H7 (cell line): ENCODE measurements at regions not wholly inside any gene's neighbourhood (a gene's known extent, or its start where the extent isn't known, plus 50 kb on each side); places are given as distances from the start of the nearest gene placed in this dataset.
"Not testable (repeated sequence)": the region's sequence is repeated elsewhere in the genome, so short reads cannot be mapped to it uniquely, and the experiment has no call there.

Experiments
- DNase-seq: peaks from one replicate; pipeline ENCODE4 v3.0.0; 2012
- H3K27me3 ChIP-seq: 2 replicates; pipeline ENCODE4 v1.6.0; 2011; ENCODE audit warnings: mild to moderate bottlenecking, low read length; ENCODE audit not compliant: control insufficient read depth, insufficient read depth
- H3K36me3 ChIP-seq: replicated peaks from 2 replicates; pipeline ENCODE4 v1.5.1; 2011; ENCODE audit warnings: low read length; ENCODE audit not compliant: control insufficient read depth, insufficient read depth
- H3K4me3 ChIP-seq: 2 replicates; pipeline ENCODE4 v1.5.1; 2011; ENCODE audit warnings: low read depth, mild to moderate bottlenecking, control low read depth, low read length, moderate library complexity; ENCODE audit not compliant: insufficient read depth

GRCh38 chr9:104999136-104999535 is 71.2 kb upstream of the ABCA1 start:
- Histone ChIP-seq H3K4me3 (no peak overlapping the region), H3K27me3 (no peaks in the 10 kb centered on the region), H3K36me3 (no peaks in the 10 kb centered on the region)
- DNase-seq: no peak

- not testable (repeated sequence) for H3K4me3 ChIP-seq, DNase-seq, H3K27me3 ChIP-seq, H3K36me3 ChIP-seq
Measured at GRCh38 chr9:105000529-105000928, 72.6 kb upstream of the ABCA1 start.

DNA sequence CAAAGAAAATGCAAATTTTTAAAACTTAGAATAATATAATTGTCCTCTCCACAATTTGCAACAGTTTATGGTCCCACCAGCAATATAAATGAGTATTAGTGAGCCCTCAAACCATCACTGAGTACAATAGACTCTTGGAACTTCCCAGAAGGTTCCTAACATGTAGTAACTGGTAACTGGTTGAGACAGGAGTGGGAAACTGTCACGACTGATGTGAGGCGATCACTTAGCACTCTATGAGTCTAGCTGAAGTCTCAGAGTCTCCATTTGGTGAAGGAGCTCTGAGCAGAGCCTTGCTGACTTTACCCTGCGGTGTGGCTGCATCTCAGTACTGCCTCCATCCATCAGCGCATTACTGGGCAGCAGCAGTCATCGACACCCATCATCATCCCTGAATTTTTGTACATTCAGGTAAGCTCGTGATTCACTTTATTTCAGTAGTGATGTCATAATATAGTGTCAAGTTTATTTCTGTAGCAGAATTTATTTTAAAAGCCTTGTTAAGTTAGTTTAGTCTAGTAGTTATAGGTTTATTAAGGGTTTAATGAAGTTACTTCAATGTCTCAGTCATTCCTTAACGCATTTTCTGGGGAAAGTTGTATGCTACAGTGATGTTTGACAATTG is 76.6 kb upstream of the ABCA1 start:
- Histone ChIP-seq H3K27me3 (no peaks in the 10 kb centered on the region), H3K36me3 (no peaks in the 10 kb centered on the region), H3K4me3 (no peak overlapping the region)
- DNase-seq: no peak

GRCh38 chr9:105005186-105005585 is 77.2 kb upstream of the ABCA1 start:
- Histone ChIP-seq H3K27me3 (no peaks in the 10 kb centered on the region), H3K36me3 (no peaks in the 10 kb centered on the region), H3K4me3 (no peak overlapping the region)
- DNase-seq: no peak

DNA sequence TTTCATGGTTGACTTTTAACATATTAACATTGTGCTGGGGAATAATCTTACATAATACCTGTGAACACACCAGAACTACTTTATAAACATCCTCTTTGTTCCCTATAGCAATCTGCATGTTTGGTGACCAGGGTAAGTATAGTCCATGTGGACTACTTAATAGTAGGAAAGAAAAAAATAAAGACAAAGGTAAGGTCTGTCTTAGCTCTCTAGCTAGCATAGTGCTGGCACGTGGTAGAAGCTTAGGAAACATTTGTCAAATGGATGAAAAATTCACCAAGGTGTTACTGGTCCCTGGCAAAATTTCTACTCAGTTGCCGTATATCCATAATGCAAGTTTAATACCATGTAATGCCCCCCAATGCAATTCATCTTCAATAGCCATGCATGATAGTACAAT is 78.6 kb upstream of the ABCA1 start:
- Histone ChIP-seq H3K4me3 (no peak overlapping the region), H3K36me3 (no peaks in the 10 kb centered on the region), H3K27me3 (no peaks in the 10 kb centered on the region)
- DNase-seq: no peak

DNA sequence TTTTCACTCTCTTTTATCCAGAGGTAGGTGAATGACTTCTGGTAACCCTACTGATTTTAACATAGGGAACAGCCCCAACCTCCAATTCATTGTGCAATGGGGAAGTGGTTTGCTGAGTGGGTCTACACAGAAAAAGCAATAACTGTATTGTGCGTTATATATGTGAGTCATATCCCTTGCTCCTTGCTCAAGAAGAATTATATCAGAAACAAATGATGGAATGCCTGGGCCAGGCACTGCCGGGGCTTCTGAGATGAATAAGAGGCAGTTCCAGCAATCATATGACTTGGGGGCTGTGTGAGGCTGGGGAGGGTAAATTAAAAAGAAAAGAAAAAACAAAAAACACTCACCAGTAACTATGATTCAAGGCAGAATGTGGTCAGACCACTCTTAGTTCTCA is 79.2 kb upstream of the ABCA1 start:
- DNase-seq: no peak
- Histone ChIP-seq H3K27me3 (no peaks in the 10 kb centered on the region), H3K36me3 (no peaks in the 10 kb centered on the region), H3K4me3 (no peak overlapping the region)

DNA sequence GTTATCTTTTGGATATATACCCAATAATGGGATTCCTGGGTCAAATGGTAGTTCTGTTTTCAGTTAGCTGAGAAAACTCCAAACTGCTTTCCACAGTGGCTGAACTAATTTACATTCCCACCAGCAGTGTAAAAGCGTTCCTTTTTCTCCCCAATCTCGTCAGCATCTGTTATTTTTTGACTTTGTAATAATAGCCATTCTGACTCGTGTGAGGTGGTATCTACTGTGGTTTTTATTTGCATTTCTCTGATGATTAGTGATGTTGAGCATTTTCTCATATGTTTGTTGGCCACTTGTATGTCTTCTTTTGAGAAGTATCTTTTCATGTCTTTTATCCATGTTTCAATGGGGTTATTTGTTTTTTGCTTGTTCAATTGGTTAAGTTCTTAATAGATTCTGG is 82.1 kb upstream of the ABCA1 start:
- H3K27me3 ChIP-seq, DNase-seq, H3K4me3 ChIP-seq, H3K36me3 ChIP-seq: not testable (repeated sequence)

DNA sequence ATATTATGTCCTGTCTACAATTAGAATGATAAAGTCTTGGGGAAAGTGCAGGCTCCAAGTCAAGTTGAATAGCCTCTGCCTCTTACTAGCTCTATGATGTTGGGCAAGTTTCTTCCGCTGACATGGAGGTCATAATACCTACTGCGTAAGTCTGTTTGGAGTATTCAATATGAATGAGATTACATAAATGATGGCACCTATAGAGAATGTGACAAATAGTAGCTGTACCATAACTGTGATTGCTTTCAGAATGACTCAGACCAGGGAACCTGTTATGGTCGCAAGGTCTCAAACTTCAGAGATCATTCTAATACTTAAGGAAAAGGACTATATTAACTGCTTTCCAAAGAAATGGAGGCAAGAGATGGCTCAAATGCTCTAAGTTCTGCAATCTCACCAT is 94.0 kb upstream of the ABCA1 start:
- no peak for DNase-seq
- Histone ChIP-seq H3K27me3 (no peaks in the 10 kb centered on the region), H3K36me3 (no peaks in the 10 kb centered on the region), H3K4me3 (no peak overlapping the region)

GRCh38 chr9:105022545-105022944 is 94.6 kb upstream of the ABCA1 start:
- H3K36me3 ChIP-seq, DNase-seq, H3K4me3 ChIP-seq, H3K27me3 ChIP-seq: not testable (repeated sequence)

DNA sequence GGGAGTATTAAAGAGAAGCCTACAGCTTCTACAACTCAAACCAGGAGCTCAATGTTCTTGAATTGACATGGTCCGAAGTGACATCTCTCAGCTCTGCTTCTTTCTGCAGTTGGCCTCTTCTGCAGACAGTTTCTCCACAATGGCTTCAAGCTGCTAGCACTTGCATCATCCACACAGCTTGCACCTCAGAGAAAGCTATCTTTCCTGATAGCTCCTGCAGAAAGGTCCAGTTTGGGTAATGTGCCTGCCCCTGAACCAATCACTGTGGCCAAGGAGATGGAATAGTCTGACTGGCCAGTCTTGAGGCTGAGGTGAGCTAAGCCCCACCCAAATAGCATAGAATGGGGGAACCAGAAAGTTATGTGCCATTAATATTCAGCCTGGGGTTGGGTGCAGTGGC is 95.8 kb upstream of the ABCA1 start:
- no peak overlapping the region for H3K4me3 ChIP-seq
- H3K36me3 ChIP-seq: no peaks in the 10 kb centered on the region
- H3K27me3 ChIP-seq: no peaks in the 10 kb centered on the region
- no peak for DNase-seq

GRCh38 chr9:105024529-105024928 is 96.6 kb upstream of the ABCA1 start:
- H3K27me3 ChIP-seq: no peaks in the 10 kb centered on the region
- no peak for DNase-seq
- H3K4me3 ChIP-seq: no peak overlapping the region
- no peaks in the 10 kb centered on the region for H3K36me3 ChIP-seq

GRCh38 chr9:105026451-105026850 is 98.5 kb upstream of the ABCA1 start:
- Histone ChIP-seq H3K36me3 (no peaks in the 10 kb centered on the region), H3K27me3 (no peaks in the 10 kb centered on the region), H3K4me3 (no peak overlapping the region)
- no peak for DNase-seq

- Histone ChIP-seq H3K36me3 (no peaks in the 10 kb centered on the region), H3K27me3 (no peaks in the 10 kb centered on the region), H3K4me3 (no peak overlapping the region)
- no peak for DNase-seq
Measured at GRCh38 chr9:105027084-105027483, 99.1 kb upstream of the ABCA1 start.

DNA sequence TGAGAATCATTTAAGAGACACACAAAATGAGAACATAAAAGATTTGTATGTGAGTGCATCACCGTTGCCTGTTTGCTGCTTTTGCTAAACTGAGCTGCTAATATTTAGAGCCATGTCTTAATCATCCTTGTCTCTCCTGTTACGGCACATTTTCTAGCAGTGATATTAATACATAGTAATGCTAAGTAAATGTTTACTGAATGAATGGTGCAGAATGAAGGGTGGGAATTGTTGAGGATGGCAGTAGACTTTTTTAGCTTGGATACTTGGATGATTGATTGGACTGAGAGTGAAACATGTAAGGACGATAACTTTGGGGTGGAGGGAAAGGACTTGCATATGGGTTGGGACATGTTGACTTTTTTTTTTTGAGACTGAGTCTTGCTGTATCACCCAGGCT is 102.3 kb upstream of the ABCA1 start:
- Histone ChIP-seq H3K4me3 (no peak overlapping the region), H3K36me3 (no peaks in the 10 kb centered on the region), H3K27me3 (no peaks in the 10 kb centered on the region)
- DNase-seq: no peak

GRCh38 chr9:105037139-105037538 is 109.2 kb upstream of the ABCA1 start:
- no peak for DNase-seq
- no peaks in the 10 kb centered on the region for H3K27me3 ChIP-seq
- H3K4me3 ChIP-seq: no peak overlapping the region
- H3K36me3 ChIP-seq: no peaks in the 10 kb centered on the region

- no peak for DNase-seq
- Histone ChIP-seq H3K27me3 (no peaks in the 10 kb centered on the region), H3K4me3 (no peak overlapping the region)
Measured at GRCh38 chr9:105038051-105038450, 110.1 kb upstream of the ABCA1 start.

More at GRCh38 chr9:105038051-105038450, 110.1 kb upstream of the ABCA1 start:
- no peaks in the 10 kb centered on the region for H3K36me3 ChIP-seq
